ENCODE measurements at regions not wholly inside any gene's neighbourhood (a gene's known extent, or its start where the extent isn't known, plus 50 kb on each side); places are given as distances from the start of the nearest gene placed in this dataset.

GRCh38 chrX:39115166-39115565, 313.9 kb downstream of the MID1IP1 start:
- no peaks in the 10 kb centered on the region for H3K27me3 ChIP-seq (ENCODE audit: control insufficient read depth, insufficient read depth, low read length)
- no peak overlapping the region for H3K4me3 ChIP-seq (ENCODE audit: insufficient read depth, low read depth, low read length)
- H3K36me3 ChIP-seq (replicated peaks; ENCODE audit: control insufficient read depth, insufficient read depth, low read length), result no peaks in the 10 kb centered on the region
- DNase-seq, result no peak

GRCh38 chrX:39117101-39117500, 315.8 kb downstream of the MID1IP1 start:
- DNase-seq, result no peak
- Histone ChIP-seq H3K4me3 (ENCODE audit: insufficient read depth, low read depth, low read length) (no peak overlapping the region), H3K36me3 (replicated peaks; ENCODE audit: control insufficient read depth, insufficient read depth, low read length) (no peaks in the 10 kb centered on the region), H3K27me3 (ENCODE audit: control insufficient read depth, insufficient read depth, low read length) (no peaks in the 10 kb centered on the region)

- no peaks in the 10 kb centered on the region for H3K27me3 ChIP-seq (ENCODE audit: control insufficient read depth, insufficient read depth, low read length)
- no peak overlapping the region for H3K4me3 ChIP-seq (ENCODE audit: insufficient read depth, low read depth, low read length)
- DNase-seq, result no peak
These were observed 320.6 kb downstream of the MID1IP1 start for GRCh38 chrX:39121903-39122302.

GRCh38 chrX:39125834-39126233, 324.6 kb downstream of the MID1IP1 start:
- Histone ChIP-seq H3K27me3 (ENCODE audit: control insufficient read depth, insufficient read depth, low read length) (no peaks in the 10 kb centered on the region), H3K36me3 (replicated peaks; ENCODE audit: control insufficient read depth, insufficient read depth, low read length) (no peaks in the 10 kb centered on the region), H3K4me3 (ENCODE audit: insufficient read depth, low read depth, low read length) (no peak overlapping the region)
- DNase-seq, result no peak

More at GRCh38 chrX:39121903-39122302, 320.6 kb downstream of the MID1IP1 start:
- H3K36me3 ChIP-seq (replicated peaks; ENCODE audit: control insufficient read depth, insufficient read depth, low read length), result no peaks in the 10 kb centered on the region

GRCh38 chrX:39133971-39134370, 332.7 kb downstream of the MID1IP1 start:
- DNase-seq, result no peak
- no peaks in the 10 kb centered on the region for H3K36me3 ChIP-seq (replicated peaks; ENCODE audit: control insufficient read depth, insufficient read depth, low read length)
- H3K4me3 ChIP-seq (ENCODE audit: insufficient read depth, low read depth, low read length), result no peak overlapping the region
- H3K27me3 ChIP-seq (ENCODE audit: control insufficient read depth, insufficient read depth, low read length), result no peaks in the 10 kb centered on the region

- H3K4me3 ChIP-seq (ENCODE audit: insufficient read depth, low read depth, low read length), result no peak overlapping the region
- no peaks in the 10 kb centered on the region for H3K27me3 ChIP-seq (ENCODE audit: control insufficient read depth, insufficient read depth, low read length)
- no peak for DNase-seq
- no peaks in the 10 kb centered on the region for H3K36me3 ChIP-seq (replicated peaks; ENCODE audit: control insufficient read depth, insufficient read depth, low read length)
These were observed 336.2 kb downstream of the MID1IP1 start for GRCh38 chrX:39137363-39137954.

- DNase-seq, result no peak
- Histone ChIP-seq H3K4me3 (ENCODE audit: insufficient read depth, low read depth, low read length) (no peak overlapping the region), H3K27me3 (ENCODE audit: control insufficient read depth, insufficient read depth, low read length) (no peaks in the 10 kb centered on the region), H3K36me3 (replicated peaks; ENCODE audit: control insufficient read depth, insufficient read depth, low read length) (no peaks in the 10 kb centered on the region)
These were observed 339.3 kb downstream of the MID1IP1 start for GRCh38 chrX:39140581-39140980.

- no peaks in the 10 kb centered on the region for H3K36me3 ChIP-seq (replicated peaks; ENCODE audit: control insufficient read depth, insufficient read depth, low read length)
- no peaks in the 10 kb centered on the region for H3K27me3 ChIP-seq (ENCODE audit: control insufficient read depth, insufficient read depth, low read length)
- H3K4me3 ChIP-seq (ENCODE audit: insufficient read depth, low read depth, low read length), result no peak overlapping the region
- no peak for DNase-seq
These were observed 343.1 kb downstream of the MID1IP1 start for GRCh38 chrX:39144323-39144722.

- Histone ChIP-seq H3K4me3 (ENCODE audit: insufficient read depth, low read depth, low read length) (no peak overlapping the region), H3K27me3 (ENCODE audit: control insufficient read depth, insufficient read depth, low read length) (no peaks in the 10 kb centered on the region), H3K36me3 (replicated peaks; ENCODE audit: control insufficient read depth, insufficient read depth, low read length) (no peaks in the 10 kb centered on the region)
- DNase-seq, result no peak
These were observed 343.7 kb downstream of the MID1IP1 start for GRCh38 chrX:39144956-39145355.

GRCh38 chrX:39145859-39146258, 344.6 kb downstream of the MID1IP1 start:
- no peak overlapping the region for H3K4me3 ChIP-seq (ENCODE audit: insufficient read depth, low read depth, low read length)
- no peak for DNase-seq
- H3K27me3 ChIP-seq (ENCODE audit: control insufficient read depth, insufficient read depth, low read length), result no peaks in the 10 kb centered on the region
- H3K36me3 ChIP-seq (replicated peaks; ENCODE audit: control insufficient read depth, insufficient read depth, low read length), result no peaks in the 10 kb centered on the region

GRCh38 chrX:39149761-39150160, 348.5 kb downstream of the MID1IP1 start:
- no peaks in the 10 kb centered on the region for H3K36me3 ChIP-seq (replicated peaks; ENCODE audit: control insufficient read depth, insufficient read depth, low read length)
- H3K27me3 ChIP-seq (ENCODE audit: control insufficient read depth, insufficient read depth, low read length), result no peaks in the 10 kb centered on the region
- no peak overlapping the region; the same call in 1 of the 2 replicates for H3K4me3 ChIP-seq (ENCODE audit: insufficient read depth, low read depth, low read length)
- DNase-seq, result peak; percentile 49

- DNase-seq, result no peak
- no peaks in the 10 kb centered on the region for H3K36me3 ChIP-seq (replicated peaks; ENCODE audit: control insufficient read depth, insufficient read depth, low read length)
- no peak overlapping the region; the same call in 1 of the 2 replicates for H3K4me3 ChIP-seq (ENCODE audit: insufficient read depth, low read depth, low read length)
- no peaks in the 10 kb centered on the region for H3K27me3 ChIP-seq (ENCODE audit: control insufficient read depth, insufficient read depth, low read length)
These were observed 349.0 kb downstream of the MID1IP1 start for GRCh38 chrX:39150220-39150619.

GRCh38 chrX:39150621-39151020, 349.4 kb downstream of the MID1IP1 start:
- Histone ChIP-seq H3K36me3 (replicated peaks; ENCODE audit: control insufficient read depth, insufficient read depth, low read length) (no peaks in the 10 kb centered on the region), H3K4me3 (ENCODE audit: insufficient read depth, low read depth, low read length) (no peak overlapping the region), H3K27me3 (ENCODE audit: control insufficient read depth, insufficient read depth, low read length) (no peaks in the 10 kb centered on the region)
- no peak for DNase-seq

GRCh38 chrX:39152106-39152649, 350.9 kb downstream of the MID1IP1 start:
- Histone ChIP-seq H3K27me3 (ENCODE audit: control insufficient read depth, insufficient read depth, low read length) (no peaks in the 10 kb centered on the region), H3K4me3 (ENCODE audit: insufficient read depth, low read depth, low read length) (no peak overlapping the region), H3K36me3 (replicated peaks; ENCODE audit: control insufficient read depth, insufficient read depth, low read length) (no peaks in the 10 kb centered on the region)
- peak; percentile 73 for DNase-seq

GRCh38 chrX:39156051-39156450, 354.8 kb downstream of the MID1IP1 start:
- no peak for DNase-seq
- H3K27me3 ChIP-seq (ENCODE audit: control insufficient read depth, insufficient read depth, low read length), result no peaks in the 10 kb centered on the region
- no peaks in the 10 kb centered on the region for H3K36me3 ChIP-seq (replicated peaks; ENCODE audit: control insufficient read depth, insufficient read depth, low read length)
- no peak overlapping the region for H3K4me3 ChIP-seq (ENCODE audit: insufficient read depth, low read depth, low read length)

GRCh38 chrX:39157006-39157405, 355.7 kb downstream of the MID1IP1 start:
- Histone ChIP-seq H3K36me3 (replicated peaks; ENCODE audit: control insufficient read depth, insufficient read depth, low read length) (no peaks in the 10 kb centered on the region), H3K27me3 (ENCODE audit: control insufficient read depth, insufficient read depth, low read length) (no peaks in the 10 kb centered on the region; the same call in 1 of the 2 replicates), H3K4me3 (ENCODE audit: insufficient read depth, low read depth, low read length) (no peak overlapping the region)
- DNase-seq, result no peak

All from H7 (cell line).